Trophoblast cell (in vitro differentiated cells and primary cell): ENCODE measurements at regions not wholly inside any gene's neighbourhood (a gene's known extent, or its start where the extent isn't known, plus 50 kb on each side); places are given as distances from the start of the nearest gene placed in this dataset.

Experiments used
- DNase-seq, 2 donors: peaks; one replicate each; pipeline ENCODE4 v3.0.0-alpha.2; 2016
- H2AFZ ChIP-seq: 2 replicates; pipeline ENCODE4 v1.6.1; 2013; ENCODE audit warnings: low read length, moderate library complexity, mild to moderate bottlenecking; ENCODE audit not compliant: insufficient read depth, poor library complexity
- H2AK5ac ChIP-seq: 2 replicates; pipeline ENCODE4 v1.6.1; 2013; ENCODE audit warnings: mild to moderate bottlenecking, low read length
- H2BK120ac ChIP-seq: 2 replicates; pipeline ENCODE4 v1.6.1; 2013; ENCODE audit warnings: low read length, mild to moderate bottlenecking, moderate library complexity; ENCODE audit not compliant: insufficient read depth, poor library complexity
- H2BK12ac ChIP-seq: 2 replicates; pipeline ENCODE4 v1.6.1; 2013; ENCODE audit warnings: mild to moderate bottlenecking, low read length, moderate library complexity
- H2BK5ac ChIP-seq: 2 replicates; pipeline ENCODE4 v1.6.1; 2013; ENCODE audit warnings: low read length, low read depth, moderate library complexity, mild to moderate bottlenecking; ENCODE audit not compliant: poor library complexity
- H3K14ac ChIP-seq: 2 replicates; pipeline ENCODE4 v1.6.1; 2013; ENCODE audit warnings: mild to moderate bottlenecking, low read length
- H3K18ac ChIP-seq: 2 replicates; pipeline ENCODE4 v1.6.1; 2013; ENCODE audit warnings: mild to moderate bottlenecking, low read length
- H3K23ac ChIP-seq: 2 replicates; pipeline ENCODE4 v1.6.1; 2013; ENCODE audit warnings: low read length
- H3K27ac ChIP-seq: 2 replicates; pipeline ENCODE4 v1.5.1; 2013; ENCODE audit warnings: low read depth, mild to moderate bottlenecking, inconsistent platforms, low read length, moderate library complexity
- H3K27me3 ChIP-seq: 2 replicates; pipeline ENCODE4 v1.6.1; 2013; ENCODE audit warnings: inconsistent platforms, mild to moderate bottlenecking, low read length, moderate library complexity; ENCODE audit not compliant: insufficient read depth
- H3K36me3 ChIP-seq, 2 experiments: 1 replicate in 1 of 2; 2 replicates in 1 of 2; pipeline ENCODE4 v1.6.1; 2013; ENCODE audit warnings: low read length in 2 of 2, mild to moderate bottlenecking in 2 of 2, moderate library complexity in 1 of 2; ENCODE audit not compliant: insufficient read depth in 2 of 2, control insufficient read depth in 1 of 2
- H3K4ac ChIP-seq: 2 replicates; pipeline ENCODE4 v1.6.1; 2013; ENCODE audit warnings: low read depth, mild to moderate bottlenecking, low read length, moderate library complexity
- H3K4me1 ChIP-seq, 2 experiments: 1 replicate in 1 of 2; 2 replicates in 1 of 2; pipeline ENCODE4 v1.6.1; 2013; ENCODE audit warnings: low read length in 2 of 2, mild to moderate bottlenecking in 2 of 2, moderate library complexity in 1 of 2; ENCODE audit not compliant: insufficient read depth in 2 of 2, control insufficient read depth in 1 of 2
- H3K4me2 ChIP-seq: 2 replicates; pipeline ENCODE4 v1.6.1; 2013; ENCODE audit warnings: inconsistent platforms, mild to moderate bottlenecking, low read length, moderate library complexity
- H3K4me3 ChIP-seq: 2 replicates; pipeline ENCODE4 v1.5.1; 2013; ENCODE audit warnings: mild to moderate bottlenecking, low read depth, low read length, inconsistent platforms
- H3K79me1 ChIP-seq: one replicate; pipeline ENCODE4 v1.6.1; 2013; ENCODE audit warnings: low read length
- H3K79me2 ChIP-seq: 2 replicates; pipeline ENCODE4 v1.6.1; 2013; ENCODE audit warnings: low read length, mild to moderate bottlenecking; ENCODE audit not compliant: control insufficient read depth, insufficient read depth, poor library complexity
- H3K9ac ChIP-seq: 2 replicates; pipeline ENCODE4 v1.6.1; 2013; ENCODE audit warnings: mild to moderate bottlenecking, low read length
- H3K9me3 ChIP-seq: 2 replicates; pipeline ENCODE4 v1.6.1; 2013; ENCODE audit warnings: low read depth, mild to moderate bottlenecking, control low read depth, inconsistent platforms, low read length; ENCODE audit not compliant: insufficient read depth
- H4K12ac ChIP-seq: 2 replicates; pipeline ENCODE4 v1.6.1; 2013; ENCODE audit warnings: low read depth, mild to moderate bottlenecking, low read length, moderate library complexity
- H4K8ac ChIP-seq: 2 replicates; pipeline ENCODE4 v1.6.1; 2013; ENCODE audit warnings: low read depth, mild to moderate bottlenecking, low read length, moderate library complexity
- H4K91ac ChIP-seq: one replicate; pipeline ENCODE4 v1.6.1; 2013; ENCODE audit warnings: low read depth, mild to moderate bottlenecking, low read length, moderate library complexity
- WGBS: extraction: QIAGEN DNeasy Blood & Tissue Kit; methylation state at CpG from one replicate; pipeline ENCODE4 v1.1.7; 2013; ENCODE audit warnings: missing lambda C conversion rate; ENCODE audit not compliant: insufficient read length, insufficient coverage; ENCODE audit errors: extremely low coverage; 5-methylcytosine and 5-hydroxymethylcytosine counted together

GRCh38 chr10:29209830-29210229 is 79.0 kb upstream of the LYZL1 start:
- H3K4me3 ChIP-seq: no peak overlapping the region
- H3K27ac ChIP-seq: no peak overlapping the region
- peaks cover 1% of the 10 kb centered on the region for H3K79me1 ChIP-seq
- H3K14ac ChIP-seq: no peak overlapping the region
- no peaks in the 10 kb centered on the region for H3K27me3 ChIP-seq
- H2AFZ ChIP-seq: no peak overlapping the region
- no peak overlapping the region for H3K18ac ChIP-seq
- H4K8ac ChIP-seq: no peak overlapping the region
- peaks cover 0 to 2% of the 10 kb centered on the region in 2 experiments for H3K4me1 ChIP-seq
- H3K36me3 ChIP-seq: no peaks in the 10 kb centered on the region
- no peaks in the 10 kb centered on the region for H3K79me2 ChIP-seq
- no peak overlapping the region for H2BK12ac ChIP-seq
- H4K91ac ChIP-seq: no peak overlapping the region
- H3K9me3 ChIP-seq: peaks cover 2% of the 10 kb centered on the region
- H3K4ac ChIP-seq: no peak overlapping the region
- H2AK5ac ChIP-seq: no peak overlapping the region
- H3K9ac ChIP-seq: no peak overlapping the region
- H3K4me2 ChIP-seq: no peak overlapping the region
- H2BK120ac ChIP-seq: no peak overlapping the region
- H2BK5ac ChIP-seq: no peak overlapping the region
- no peak for DNase-seq
- H4K12ac ChIP-seq: no peak overlapping the region
- H3K23ac ChIP-seq: no peak overlapping the region

- Histone ChIP-seq H4K12ac (no peak overlapping the region), H2BK12ac (no peak overlapping the region), H2AK5ac (no peak overlapping the region), H3K36me3 (no peaks in the 10 kb centered on the region), H3K4me3 (no peak overlapping the region), H3K23ac (no peak overlapping the region), H3K4ac (no peak overlapping the region), H3K14ac (no peak overlapping the region), H3K4me2 (no peak overlapping the region), H3K9ac (no peak overlapping the region), H4K8ac (no peak overlapping the region), H3K9me3 (peaks cover 2% of the 10 kb centered on the region), H2BK5ac (no peak overlapping the region), H3K27me3 (no peaks in the 10 kb centered on the region), H3K79me1 (no peaks in the 10 kb centered on the region), H3K18ac (no peak overlapping the region), H2BK120ac (no peak overlapping the region), H3K79me2 (no peaks in the 10 kb centered on the region), H3K27ac (no peak overlapping the region), H4K91ac (no peak overlapping the region), H3K4me1 (peaks cover 0 to 2% of the 10 kb centered on the region in 2 experiments), H2AFZ (no peak overlapping the region)
- DNase-seq: no peak
- WGBS: no CpG with 5 or more reads among the region's 2 CpGs
Observed at GRCh38 chr10:29210266-29210868, 78.5 kb upstream of the LYZL1 start.

GRCh38 chr10:29212597-29212996 is 76.3 kb upstream of the LYZL1 start:
- no peak overlapping the region for H3K4me2 ChIP-seq
- H3K79me1 ChIP-seq: no peaks in the 10 kb centered on the region
- no peaks in the 10 kb centered on the region for H3K4me1 ChIP-seq
- no peak overlapping the region for H2AK5ac ChIP-seq
- no peak overlapping the region for H4K8ac ChIP-seq
- H4K91ac ChIP-seq: no peak overlapping the region
- H2BK12ac ChIP-seq: no peak overlapping the region
- no peak overlapping the region for H4K12ac ChIP-seq
- H3K18ac ChIP-seq: no peak overlapping the region
- no peaks in the 10 kb centered on the region for H3K27me3 ChIP-seq
- H3K4me3 ChIP-seq: no peak overlapping the region
- H2BK120ac ChIP-seq: no peak overlapping the region
- H3K36me3 ChIP-seq: no peaks in the 10 kb centered on the region
- no peak overlapping the region for H3K4ac ChIP-seq
- H2AFZ ChIP-seq: no peak overlapping the region
- no peak overlapping the region for H3K14ac ChIP-seq
- no peak overlapping the region for H3K27ac ChIP-seq
- DNase-seq: peak; percentile 36 to 75
- no peak overlapping the region for H3K9ac ChIP-seq
- no CpG with 5 or more reads among the region's 3 CpGs for WGBS
- no peak overlapping the region for H3K23ac ChIP-seq
- H3K79me2 ChIP-seq: no peaks in the 10 kb centered on the region
- H3K9me3 ChIP-seq: peaks cover 2% of the 10 kb centered on the region
- no peak overlapping the region for H2BK5ac ChIP-seq

- no peak overlapping the region for H4K8ac ChIP-seq
- 100% methylated on average over 2 of the region's 3 CpGs for WGBS
- H3K23ac ChIP-seq: no peak overlapping the region
Observed at GRCh38 chr10:29214551-29214950, 74.3 kb upstream of the LYZL1 start.

More at GRCh38 chr10:29214551-29214950, 74.3 kb upstream of the LYZL1 start:
- H3K4me2 ChIP-seq: no peak overlapping the region
- no peak overlapping the region for H4K12ac ChIP-seq
- H3K4ac ChIP-seq: no peak overlapping the region
- H2AFZ ChIP-seq: no peak overlapping the region
- H2BK5ac ChIP-seq: no peak overlapping the region
- H3K27ac ChIP-seq: no peak overlapping the region
- peaks cover 2% of the 10 kb centered on the region for H3K9me3 ChIP-seq
- peak overlapping the region; percentile 76 for H3K18ac ChIP-seq
- no peak for DNase-seq
- H3K4me3 ChIP-seq: no peak overlapping the region
- no peaks in the 10 kb centered on the region for H3K36me3 ChIP-seq
- H3K79me2 ChIP-seq: no peaks in the 10 kb centered on the region
- H2BK12ac ChIP-seq: peak overlapping the region; percentile 82
- no peaks in the 10 kb centered on the region for H3K4me1 ChIP-seq
- no peak overlapping the region for H2AK5ac ChIP-seq
- no peak overlapping the region for H2BK120ac ChIP-seq
- H4K91ac ChIP-seq: peak overlapping the region; percentile 64
- peak overlapping the region; percentile 83 for H3K14ac ChIP-seq
- H3K9ac ChIP-seq: no peak overlapping the region
- H3K27me3 ChIP-seq: no peaks in the 10 kb centered on the region
- H3K79me1 ChIP-seq: no peaks in the 10 kb centered on the region
